Suprapubic skin (tissue), 4 donors: ENCODE measurements at regions not wholly inside any gene's neighbourhood (a gene's known extent, or its start where the extent isn't known, plus 50 kb on each side); places are given as distances from the start of the nearest gene placed in this dataset.

Experiments
- POLR2A ChIP-seq, 2 donors: fragments of 450-650 bp; IDR thresholded peaks; one replicate each; pipeline ENCODE4 v1.6.1; 2017; ENCODE audit warnings: antibody characterized with exemption in 2 of 2, mild to moderate bottlenecking in 2 of 2, moderate library complexity in 2 of 2
- POLR2AphosphoS5 ChIP-seq, 3 donors: sonication (generic); formaldehyde crosslinking; IDR thresholded peaks; one replicate each; pipeline ENCODE4 v1.6.1; 2017; ENCODE audit warnings: antibody characterized with exemption in 3 of 3

DNA sequence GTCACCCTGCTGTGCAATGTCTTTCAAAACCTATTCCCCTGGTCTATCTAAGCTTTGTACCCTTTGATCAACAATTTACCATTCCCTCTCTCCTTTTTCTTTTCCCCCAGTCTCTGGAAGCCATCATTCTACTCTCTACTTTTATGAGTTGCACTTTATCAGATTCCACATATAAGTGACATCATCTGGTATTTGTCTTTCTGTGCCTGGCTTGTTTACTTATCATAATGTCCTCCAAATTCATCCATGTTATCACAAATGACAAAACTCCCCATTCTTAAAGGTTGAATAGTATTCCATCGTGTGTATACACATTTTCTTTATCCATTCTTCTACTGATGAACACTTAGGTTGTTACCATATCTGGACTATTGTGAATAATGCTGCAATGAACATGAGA lies 344.2 kb upstream of the CCNH start:
- TF ChIP-seq POLR2AphosphoS5 (IDR thresholded peaks at IDR 0.05) (no peak), POLR2A (IDR thresholded peaks at IDR 0.05) (no peak)
